DND-41 (cell line): ENCODE measurements at regions not wholly inside any gene's neighbourhood (a gene's known extent, or its start where the extent isn't known, plus 50 kb on each side); places are given as distances from the start of the nearest gene placed in this dataset.

Experiments
- ATAC-seq: fragments of 200-7000 bp; cut with Tn5 transposase; 3 replicates; pipeline ENCODE4 v1.9.1; 2021; ENCODE audit warnings: low read depth; ENCODE audit not compliant: insufficient read depth
- DNase-seq: peaks from one replicate; pipeline ENCODE4 v3.0.0-alpha.2; 2020
- H2AFZ ChIP-seq: 2 replicates; pipeline ENCODE4 v1.6.0; 2012; ENCODE audit warnings: low read depth, low read length
- H3K27ac ChIP-seq: 2 replicates; pipeline ENCODE4 v1.5.1; 2012; ENCODE audit warnings: low read length, inconsistent platforms
- H3K27me3 ChIP-seq: fragments of 200-600 bp; sonication (generic); 2 replicates; pipeline ENCODE4 v1.6.0; 2012; ENCODE audit warnings: low read length, mild to moderate bottlenecking, inconsistent platforms; ENCODE audit not compliant: insufficient read depth, poor library complexity
- H3K36me3 ChIP-seq: 2 replicates; pipeline ENCODE4 v1.5.1; 2012; ENCODE audit warnings: low read length, inconsistent platforms; ENCODE audit not compliant: insufficient read depth
- H3K4me1 ChIP-seq: 2 replicates; pipeline ENCODE4 v1.5.1; 2012; ENCODE audit warnings: mild to moderate bottlenecking, low read length; ENCODE audit not compliant: insufficient read depth
- H3K4me2 ChIP-seq: 2 replicates; pipeline ENCODE4 v1.6.0; 2012; ENCODE audit warnings: mild to moderate bottlenecking, moderate library complexity, low read length, inconsistent platforms; ENCODE audit not compliant: insufficient read depth
- H3K4me3 ChIP-seq, 2 experiments: fragments of 200-600 bp in 1 of 2; shearing (Covaris generic) in 1 of 2; 2 replicates each; pipeline ENCODE4 v1.5.1; 2012 to 2016; ENCODE audit warnings: inconsistent platforms in 2 of 2, low read length in 2 of 2, mild to moderate bottlenecking in 2 of 2, low read depth in 1 of 2, moderate library complexity in 1 of 2
- H3K79me2 ChIP-seq: 2 replicates; pipeline ENCODE4 v1.6.0; 2012; ENCODE audit warnings: low read length, inconsistent platforms; ENCODE audit not compliant: insufficient read depth
- H3K9ac ChIP-seq: 2 replicates; pipeline ENCODE4 v1.6.0; 2012; ENCODE audit warnings: low read depth, mild to moderate bottlenecking, inconsistent platforms, low read length, moderate library complexity
- H3K9me3 ChIP-seq: 2 replicates; pipeline ENCODE4 v1.5.1; 2012; ENCODE audit warnings: low read length, moderate library complexity, mild to moderate bottlenecking, inconsistent platforms; ENCODE audit not compliant: insufficient read depth, severe bottlenecking
- H4K20me1 ChIP-seq: 2 replicates; pipeline ENCODE4 v1.6.0; 2012; ENCODE audit warnings: low read length; ENCODE audit not compliant: insufficient read depth
- EZH2 ChIP-seq: IDR thresholded peaks from 3 replicates; pipeline ENCODE4 v1.6.1; 2012; ENCODE audit warnings: borderline replicate concordance, low read depth, mild to moderate bottlenecking, moderate library complexity, low read length, inconsistent platforms; ENCODE audit not compliant: severe bottlenecking
- TF ChIP-seq, protein P1 (sequence below): IDR thresholded peaks from 2 replicates; pipeline ENCODE4 v1.5.1; 2012; ENCODE audit warnings: borderline replicate concordance, low read length, moderate library complexity, mild to moderate bottlenecking; ENCODE audit not compliant: poor library complexity, severe bottlenecking; ENCODE audit errors: extremely low read depth

DNA sequence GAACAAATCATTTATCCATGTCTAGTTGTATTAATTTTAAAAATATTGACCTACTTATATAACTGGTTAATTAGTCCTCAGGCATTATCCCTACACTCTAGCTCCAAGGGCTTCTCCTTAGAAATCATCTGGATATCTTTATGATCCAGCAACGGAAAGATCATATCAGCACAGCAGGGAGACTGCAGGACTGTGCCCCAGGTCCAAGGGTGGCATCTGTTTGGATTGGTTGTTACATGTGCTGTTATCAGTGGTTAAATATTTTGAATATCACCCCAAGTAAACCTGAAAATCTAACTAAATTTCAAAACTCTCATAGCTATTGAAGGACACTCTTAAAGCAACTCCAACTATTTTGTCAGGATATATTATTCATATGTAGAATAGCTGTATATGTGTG lies 556.2 kb upstream of the ZEB2 start:
- no peaks in the 10 kb centered on the region for H3K4me1 ChIP-seq
- H4K20me1 ChIP-seq, result no peaks in the 10 kb centered on the region
- no peak overlapping the region for H3K4me2 ChIP-seq
- no peak overlapping the region for H3K27ac ChIP-seq
- H3K79me2 ChIP-seq, result no peaks in the 10 kb centered on the region
- DNase-seq (no peak), ATAC-seq (no peak)
- H3K27me3 ChIP-seq, result no peaks in the 10 kb centered on the region
- H3K36me3 ChIP-seq, result no peaks in the 10 kb centered on the region
- no peak overlapping the region for H3K9ac ChIP-seq
- no peak overlapping the region for H2AFZ ChIP-seq
- no peak overlapping the region for H3K4me3 ChIP-seq
- no peaks in the 10 kb centered on the region for H3K9me3 ChIP-seq
- TF ChIP-seq, protein P1, sequence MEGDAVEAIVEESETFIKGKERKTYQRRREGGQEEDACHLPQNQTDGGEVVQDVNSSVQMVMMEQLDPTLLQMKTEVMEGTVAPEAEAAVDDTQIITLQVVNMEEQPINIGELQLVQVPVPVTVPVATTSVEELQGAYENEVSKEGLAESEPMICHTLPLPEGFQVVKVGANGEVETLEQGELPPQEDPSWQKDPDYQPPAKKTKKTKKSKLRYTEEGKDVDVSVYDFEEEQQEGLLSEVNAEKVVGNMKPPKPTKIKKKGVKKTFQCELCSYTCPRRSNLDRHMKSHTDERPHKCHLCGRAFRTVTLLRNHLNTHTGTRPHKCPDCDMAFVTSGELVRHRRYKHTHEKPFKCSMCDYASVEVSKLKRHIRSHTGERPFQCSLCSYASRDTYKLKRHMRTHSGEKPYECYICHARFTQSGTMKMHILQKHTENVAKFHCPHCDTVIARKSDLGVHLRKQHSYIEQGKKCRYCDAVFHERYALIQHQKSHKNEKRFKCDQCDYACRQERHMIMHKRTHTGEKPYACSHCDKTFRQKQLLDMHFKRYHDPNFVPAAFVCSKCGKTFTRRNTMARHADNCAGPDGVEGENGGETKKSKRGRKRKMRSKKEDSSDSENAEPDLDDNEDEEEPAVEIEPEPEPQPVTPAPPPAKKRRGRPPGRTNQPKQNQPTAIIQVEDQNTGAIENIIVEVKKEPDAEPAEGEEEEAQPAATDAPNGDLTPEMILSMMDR, result no peak
- TF ChIP-seq EZH2, result no peak

DNA sequence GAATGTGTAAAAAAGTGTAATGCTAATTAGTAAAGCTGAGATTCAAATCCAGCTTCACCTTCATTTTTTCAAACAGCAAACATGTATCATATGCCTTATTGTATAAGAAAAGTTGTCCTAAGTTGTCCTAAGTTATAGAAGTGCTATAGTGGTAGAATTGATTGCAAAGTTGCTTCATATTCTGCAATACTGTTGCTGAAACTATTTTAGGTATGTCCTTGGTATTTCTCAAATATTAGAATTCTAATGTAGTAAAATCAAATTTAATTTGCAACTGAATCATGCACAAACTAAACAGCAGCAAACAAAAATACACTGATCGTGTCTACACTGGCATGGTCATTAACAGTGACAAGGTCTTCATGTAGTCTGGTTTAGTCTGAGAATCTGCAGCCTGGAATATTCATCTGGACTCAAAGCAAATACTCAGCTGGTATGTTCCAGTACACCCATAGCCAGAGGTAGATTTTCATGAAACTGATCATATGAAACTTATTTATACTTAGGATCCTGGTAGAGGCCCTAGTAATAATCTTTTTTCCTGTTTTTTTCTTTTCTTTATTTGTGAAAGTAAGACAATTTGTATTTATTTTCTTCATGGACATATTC lies 555.6 kb upstream of the ZEB2 start:
- no peak for ATAC-seq

DNA sequence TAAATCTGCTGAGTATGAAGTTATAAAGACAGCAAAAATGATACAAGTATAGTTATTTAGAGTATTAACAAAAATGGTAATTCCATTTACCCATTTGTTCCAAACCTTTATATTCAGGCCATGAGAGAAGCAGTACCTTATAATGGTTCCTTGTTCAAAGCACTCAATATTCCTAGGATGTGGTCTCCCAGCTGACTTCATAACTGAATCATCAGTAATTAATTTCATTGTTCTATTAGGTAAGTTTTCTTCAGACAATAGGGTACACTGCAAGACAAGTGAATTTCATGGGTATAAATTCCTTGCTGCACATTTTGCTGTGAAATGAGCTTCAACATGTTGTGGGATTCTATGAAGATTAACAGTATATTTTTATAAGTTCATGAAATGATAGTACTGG lies 550.8 kb upstream of the ZEB2 start:
- no peak overlapping the region for H2AFZ ChIP-seq
- no peak overlapping the region for H3K4me2 ChIP-seq
- no peaks in the 10 kb centered on the region for H3K79me2 ChIP-seq
- DNase-seq, result no peak
- no peaks in the 10 kb centered on the region for H3K9me3 ChIP-seq
- no peak overlapping the region for H3K9ac ChIP-seq
- TF ChIP-seq EZH2, result no peak
- TF ChIP-seq, protein P1, result no peak
- no peaks in the 10 kb centered on the region for H4K20me1 ChIP-seq
- H3K27ac ChIP-seq, result no peak overlapping the region
- no peak overlapping the region for H3K4me3 ChIP-seq
- no peak for ATAC-seq
- no peaks in the 10 kb centered on the region for H3K36me3 ChIP-seq
- H3K4me1 ChIP-seq, result no peaks in the 10 kb centered on the region
- no peaks in the 10 kb centered on the region for H3K27me3 ChIP-seq

More for the DNA sequence above, 555.6 kb upstream of the ZEB2 start:
- no peak for TF ChIP-seq EZH2
- TF ChIP-seq, protein P1, result no peak
- Histone ChIP-seq H3K4me3 (no peak overlapping the region), H3K36me3 (no peaks in the 10 kb centered on the region), H3K79me2 (no peaks in the 10 kb centered on the region), H2AFZ (no peak overlapping the region), H3K27me3 (no peaks in the 10 kb centered on the region), H3K4me2 (no peak overlapping the region), H3K4me1 (no peaks in the 10 kb centered on the region), H4K20me1 (no peaks in the 10 kb centered on the region), H3K27ac (no peak overlapping the region), H3K9me3 (no peaks in the 10 kb centered on the region), H3K9ac (no peak overlapping the region)
- no peak for DNase-seq

DNA sequence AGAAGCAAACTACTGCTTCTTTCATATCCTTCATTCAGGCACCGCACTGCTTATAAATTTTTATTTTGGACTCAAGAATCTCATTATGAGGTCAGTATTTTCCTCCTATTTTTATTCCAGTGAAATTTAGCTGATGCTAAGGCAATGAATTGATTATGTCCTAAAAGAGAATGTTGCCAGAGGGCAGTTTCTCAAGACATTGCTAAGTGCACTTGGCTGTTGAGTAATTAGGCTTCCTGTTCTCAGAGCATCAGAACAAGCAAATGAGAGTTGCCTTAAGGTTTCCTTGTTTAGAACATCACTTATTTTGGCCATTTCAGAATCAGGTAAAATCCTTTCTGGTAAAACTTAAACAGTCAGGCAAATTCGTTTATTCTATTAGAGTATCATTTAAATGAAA lies 548.6 kb upstream of the ZEB2 start:
- H2AFZ ChIP-seq, result no peak overlapping the region
- H3K9me3 ChIP-seq, result no peaks in the 10 kb centered on the region
- H3K27ac ChIP-seq, result no peak overlapping the region
- TF ChIP-seq, protein P1, result no peak
- no peak for TF ChIP-seq EZH2
- no peaks in the 10 kb centered on the region for H4K20me1 ChIP-seq
- H3K36me3 ChIP-seq, result no peaks in the 10 kb centered on the region
- H3K4me3 ChIP-seq, result no peak overlapping the region
- H3K79me2 ChIP-seq, result no peaks in the 10 kb centered on the region
- no peaks in the 10 kb centered on the region for H3K27me3 ChIP-seq
- no peak for DNase-seq
- H3K9ac ChIP-seq, result no peak overlapping the region
- no peak for ATAC-seq
- no peaks in the 10 kb centered on the region for H3K4me1 ChIP-seq
- H3K4me2 ChIP-seq, result no peak overlapping the region
